ENCODE measurements at regions not wholly inside any gene's neighbourhood (a gene's known extent, or its start where the extent isn't known, plus 50 kb on each side); places are given as distances from the start of the nearest gene placed in this dataset.

DNA sequence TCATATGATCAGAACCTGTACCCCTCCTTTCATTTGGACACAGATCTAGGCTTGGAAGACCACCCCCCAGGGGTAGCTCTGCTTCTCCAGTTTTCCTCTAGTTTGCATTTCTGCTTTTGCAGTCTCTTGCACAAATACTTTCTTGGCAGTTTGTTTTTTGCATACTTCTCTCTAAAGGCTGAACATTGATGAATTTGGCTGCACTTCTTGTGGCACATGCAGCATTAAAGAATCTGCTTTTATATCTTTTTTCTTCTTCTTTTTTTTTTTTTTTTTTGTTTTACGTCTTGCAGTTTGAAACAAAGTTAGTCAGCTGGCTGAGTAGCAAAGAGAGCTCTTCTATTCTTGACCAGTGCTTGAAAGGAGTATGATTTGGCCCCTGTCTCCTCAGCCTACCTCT lies 273.0 kb downstream of the GLUD2 start:
- peak in 1 of 2 donors; percentile 3 for DNase-seq
- 48 to 100% (median 73%) methylated on average over 1 of the region's 1 CpG for WGBS, 5 donors
- Histone ChIP-seq H3K27ac (no peak overlapping the region), H3K4me1 (no peaks in the 10 kb centered on the region), H3K27me3 (no peaks in the 10 kb centered on the region), H3K4me3 (no peak overlapping the region), H3K36me3 (no peaks in the 10 kb centered on the region), H3K9me3 (no peaks in the 10 kb centered on the region)
- intact Hi-C loops (cut with DNase I; ENCODE audit: low total_unique reads): no loop called here
- TF ChIP-seq EP300 (IDR thresholded peaks at IDR 0.05) (no peak), POLR2AphosphoS5 (IDR thresholded peaks at IDR 0.05) (no peak), POLR2A (IDR thresholded peaks at IDR 0.05) (no peak)
- TF ChIP-seq, protein P1, sequence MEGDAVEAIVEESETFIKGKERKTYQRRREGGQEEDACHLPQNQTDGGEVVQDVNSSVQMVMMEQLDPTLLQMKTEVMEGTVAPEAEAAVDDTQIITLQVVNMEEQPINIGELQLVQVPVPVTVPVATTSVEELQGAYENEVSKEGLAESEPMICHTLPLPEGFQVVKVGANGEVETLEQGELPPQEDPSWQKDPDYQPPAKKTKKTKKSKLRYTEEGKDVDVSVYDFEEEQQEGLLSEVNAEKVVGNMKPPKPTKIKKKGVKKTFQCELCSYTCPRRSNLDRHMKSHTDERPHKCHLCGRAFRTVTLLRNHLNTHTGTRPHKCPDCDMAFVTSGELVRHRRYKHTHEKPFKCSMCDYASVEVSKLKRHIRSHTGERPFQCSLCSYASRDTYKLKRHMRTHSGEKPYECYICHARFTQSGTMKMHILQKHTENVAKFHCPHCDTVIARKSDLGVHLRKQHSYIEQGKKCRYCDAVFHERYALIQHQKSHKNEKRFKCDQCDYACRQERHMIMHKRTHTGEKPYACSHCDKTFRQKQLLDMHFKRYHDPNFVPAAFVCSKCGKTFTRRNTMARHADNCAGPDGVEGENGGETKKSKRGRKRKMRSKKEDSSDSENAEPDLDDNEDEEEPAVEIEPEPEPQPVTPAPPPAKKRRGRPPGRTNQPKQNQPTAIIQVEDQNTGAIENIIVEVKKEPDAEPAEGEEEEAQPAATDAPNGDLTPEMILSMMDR (IDR thresholded peaks at IDR 0.05): no peak

DNA sequence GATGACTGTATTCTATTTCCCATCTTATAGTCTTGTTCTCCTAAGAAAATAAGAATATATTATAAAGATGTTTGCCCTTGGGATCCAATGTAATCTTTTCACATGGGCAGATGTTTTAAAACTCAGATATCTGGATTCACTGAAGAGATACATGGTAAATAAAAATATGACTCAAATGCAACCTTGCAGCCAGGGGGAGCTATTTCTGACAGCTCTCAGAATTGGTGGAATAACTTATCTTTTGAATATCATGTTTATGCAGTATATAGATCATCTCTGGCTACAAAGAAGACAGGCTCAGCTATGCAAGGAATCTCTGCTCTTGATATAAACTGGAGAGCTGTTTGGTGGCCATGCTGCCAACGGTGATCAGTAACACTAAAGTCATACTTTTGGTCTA lies 274.7 kb downstream of the GLUD2 start:
- Histone ChIP-seq H3K27me3 (no peaks in the 10 kb centered on the region), H3K27ac (no peak overlapping the region), H3K4me3 (no peak overlapping the region), H3K4me1 (no peaks in the 10 kb centered on the region), H3K9me3 (no peaks in the 10 kb centered on the region), H3K36me3 (no peaks in the 10 kb centered on the region)
- DNase-seq: no peak
- intact Hi-C loops (cut with DNase I; ENCODE audit: low total_unique reads): no loop called here
- WGBS, 5 donors: 52 to 88% (median 67%) methylated on average over 1 of the region's 1 CpG
- TF ChIP-seq, protein P1 (IDR thresholded peaks at IDR 0.05): no peak
- TF ChIP-seq EP300 (IDR thresholded peaks at IDR 0.05) (no peak), POLR2AphosphoS5 (IDR thresholded peaks at IDR 0.05) (no peak)

DNA sequence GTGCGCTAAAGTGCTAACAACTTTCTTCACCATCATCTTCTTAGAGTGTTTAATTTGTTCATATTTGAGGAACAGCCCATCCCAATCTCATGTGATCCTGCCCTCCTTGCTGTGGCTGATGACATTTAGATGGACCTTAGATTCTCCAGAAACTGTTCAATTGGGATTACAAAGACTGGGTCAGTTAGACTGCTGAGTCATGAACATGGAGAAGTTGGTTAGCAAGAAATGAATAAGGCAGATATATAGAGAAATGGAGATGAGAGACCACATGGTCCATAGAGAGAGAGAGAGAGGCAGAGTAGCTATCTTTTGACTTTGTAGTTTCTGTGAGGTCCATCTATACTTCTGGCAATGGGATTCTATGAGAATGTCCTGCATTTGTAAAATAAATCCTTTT lies 275.9 kb downstream of the GLUD2 start:
- Histone ChIP-seq H3K27ac (no peak overlapping the region), H3K4me3 (no peak overlapping the region), H3K4me1 (no peaks in the 10 kb centered on the region), H3K36me3 (no peaks in the 10 kb centered on the region), H3K27me3 (no peaks in the 10 kb centered on the region), H3K9me3 (no peaks in the 10 kb centered on the region)
- DNase-seq: no peak
- WGBS, 5 donors: 77 to 100% (median 93%) methylated on average over 1 of the region's 1 CpG
- TF ChIP-seq POLR2AphosphoS5 (IDR thresholded peaks at IDR 0.05) (no peak), POLR2A (IDR thresholded peaks at IDR 0.05) (no peak), EP300 (IDR thresholded peaks at IDR 0.05) (no peak)
- TF ChIP-seq, protein P1 (IDR thresholded peaks at IDR 0.05): no peak
- intact Hi-C loops (cut with DNase I; ENCODE audit: low total_unique reads): no loop called here

DNA sequence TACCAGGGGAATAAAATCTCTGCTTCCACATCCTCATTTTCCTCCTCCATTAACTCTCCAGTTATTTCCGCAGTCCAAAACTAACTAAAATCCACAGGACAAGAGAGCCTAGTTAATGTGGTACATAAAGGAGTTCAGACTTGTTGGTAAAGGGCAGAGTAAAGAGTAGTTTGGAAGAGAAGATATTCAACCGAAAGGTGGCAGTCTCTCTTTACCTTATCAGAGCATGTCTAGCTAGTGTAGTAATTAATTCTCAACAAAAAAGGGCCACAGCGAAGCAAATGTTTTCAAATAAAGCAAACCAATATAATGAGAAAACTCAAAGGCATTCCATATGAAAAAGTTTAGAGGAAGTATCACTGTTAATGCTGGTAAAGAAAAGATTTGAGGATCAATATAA lies 286.5 kb downstream of the GLUD2 start:
- 32 to 68% (median 50%) methylated on average over 3 of the region's 3 CpGs for WGBS, 5 donors
- no peaks in the 10 kb centered on the region for H3K4me1 ChIP-seq
- H3K36me3 ChIP-seq: no peaks in the 10 kb centered on the region
- intact Hi-C loops (cut with DNase I; ENCODE audit: low total_unique reads): no loop called here
- TF ChIP-seq, protein P1 (IDR thresholded peaks at IDR 0.05): no peak
- TF ChIP-seq EP300 (IDR thresholded peaks at IDR 0.05): no peak
- TF ChIP-seq POLR2A (IDR thresholded peaks at IDR 0.05): no peak
- no peak for TF ChIP-seq POLR2AphosphoS5 (IDR thresholded peaks at IDR 0.05)
- DNase-seq: peak in 1 of 2 donors; percentile 8
- H3K4me3 ChIP-seq: no peak overlapping the region
- H3K27ac ChIP-seq: no peak overlapping the region
- no peaks in the 10 kb centered on the region for H3K27me3 ChIP-seq
- no peaks in the 10 kb centered on the region for H3K9me3 ChIP-seq
